ENCODE measurements at regions not wholly inside any gene's neighbourhood (a gene's known extent, or its start where the extent isn't known, plus 50 kb on each side); places are given as distances from the start of the nearest gene placed in this dataset.

GRCh38 chr2:235328991-235329390 is 164.9 kb upstream of the AGAP1 start:
- Mint-ChIP-seq H3K36me3 (no peaks in the 10 kb centered on the region), H3K27ac (no peak overlapping the region), H3K4me1 (ENCODE audit: low read depth) (no peaks in the 10 kb centered on the region)

GRCh38 chr2:235330775-235331451 is 162.9 kb upstream of the AGAP1 start:
- Mint-ChIP-seq H3K9me3 (ENCODE audit: low read depth) (no peaks in the 10 kb centered on the region), H3K36me3 (no peaks in the 10 kb centered on the region), H3K27me3 (peaks cover 21% of the 10 kb centered on the region), H3K4me3 (no peak overlapping the region), H3K27ac (no peak overlapping the region), H3K4me1 (ENCODE audit: low read depth) (no peaks in the 10 kb centered on the region)

More at GRCh38 chr2:235328991-235329390, 164.9 kb upstream of the AGAP1 start:
- Mint-ChIP-seq H3K4me3 (no peak overlapping the region), H3K27me3 (peaks cover 20% of the 10 kb centered on the region), H3K9me3 (ENCODE audit: low read depth) (no peaks in the 10 kb centered on the region)

GRCh38 chr2:235332240-235332890 is 161.5 kb upstream of the AGAP1 start:
- no peak overlapping the region for H3K4me3 Mint-ChIP-seq
- no peaks in the 10 kb centered on the region for H3K9me3 Mint-ChIP-seq (ENCODE audit: low read depth)
- no peak overlapping the region for H3K27ac Mint-ChIP-seq
- no peaks in the 10 kb centered on the region for H3K36me3 Mint-ChIP-seq
- H3K4me1 Mint-ChIP-seq (ENCODE audit: low read depth), result no peaks in the 10 kb centered on the region
- peaks cover 19% of the 10 kb centered on the region for H3K27me3 Mint-ChIP-seq

GRCh38 chr2:235333076-235333475 is 160.8 kb upstream of the AGAP1 start:
- no peak overlapping the region for H3K4me3 Mint-ChIP-seq
- no peaks in the 10 kb centered on the region for H3K36me3 Mint-ChIP-seq
- H3K27me3 Mint-ChIP-seq, result peaks cover 19% of the 10 kb centered on the region
- peaks cover 3% of the 10 kb centered on the region for H3K9me3 Mint-ChIP-seq (ENCODE audit: low read depth)
- H3K27ac Mint-ChIP-seq, result no peak overlapping the region
- H3K4me1 Mint-ChIP-seq (ENCODE audit: low read depth), result no peaks in the 10 kb centered on the region

- Mint-ChIP-seq H3K9me3 (ENCODE audit: low read depth) (peaks cover 11% of the 10 kb centered on the region), H3K27ac (no peak overlapping the region), H3K27me3 (peaks cover 19% of the 10 kb centered on the region), H3K4me1 (ENCODE audit: low read depth) (no peaks in the 10 kb centered on the region), H3K4me3 (no peak overlapping the region), H3K36me3 (no peaks in the 10 kb centered on the region)
These were observed 159.7 kb upstream of the AGAP1 start for GRCh38 chr2:235334179-235334578.

GRCh38 chr2:235343156-235343774 is 150.6 kb upstream of the AGAP1 start:
- no peak overlapping the region for H3K4me3 Mint-ChIP-seq
- H3K27me3 Mint-ChIP-seq, result peaks cover 8% of the 10 kb centered on the region
- H3K27ac Mint-ChIP-seq, result no peak overlapping the region
- H3K9me3 Mint-ChIP-seq (ENCODE audit: low read depth), result peaks cover 5% of the 10 kb centered on the region
- H3K36me3 Mint-ChIP-seq, result no peaks in the 10 kb centered on the region
- no peaks in the 10 kb centered on the region for H3K4me1 Mint-ChIP-seq (ENCODE audit: low read depth)

- H3K4me1 Mint-ChIP-seq (ENCODE audit: low read depth), result no peaks in the 10 kb centered on the region
- peaks cover 8% of the 10 kb centered on the region for H3K27me3 Mint-ChIP-seq
- H3K9me3 Mint-ChIP-seq (ENCODE audit: low read depth), result no peaks in the 10 kb centered on the region
- no peak overlapping the region for H3K4me3 Mint-ChIP-seq
- H3K36me3 Mint-ChIP-seq, result no peaks in the 10 kb centered on the region
- H3K27ac Mint-ChIP-seq, result no peak overlapping the region
These were observed 150.0 kb upstream of the AGAP1 start for GRCh38 chr2:235343869-235344268.

GRCh38 chr2:235345745-235346144 is 148.1 kb upstream of the AGAP1 start:
- H3K4me1 Mint-ChIP-seq (ENCODE audit: low read depth), result no peaks in the 10 kb centered on the region
- H3K27ac Mint-ChIP-seq, result no peak overlapping the region
- H3K9me3 Mint-ChIP-seq (ENCODE audit: low read depth), result no peaks in the 10 kb centered on the region
- H3K4me3 Mint-ChIP-seq, result no peak overlapping the region
- peaks cover 15% of the 10 kb centered on the region for H3K27me3 Mint-ChIP-seq
- no peaks in the 10 kb centered on the region for H3K36me3 Mint-ChIP-seq

GRCh38 chr2:235347691-235348090 is 146.2 kb upstream of the AGAP1 start:
- H3K4me3 Mint-ChIP-seq, result no peak overlapping the region
- no peaks in the 10 kb centered on the region for H3K9me3 Mint-ChIP-seq (ENCODE audit: low read depth)
- peaks cover 15% of the 10 kb centered on the region for H3K27me3 Mint-ChIP-seq
- H3K4me1 Mint-ChIP-seq (ENCODE audit: low read depth), result no peaks in the 10 kb centered on the region
- H3K27ac Mint-ChIP-seq, result no peak overlapping the region
- H3K36me3 Mint-ChIP-seq, result no peaks in the 10 kb centered on the region

- Mint-ChIP-seq H3K9me3 (ENCODE audit: low read depth) (no peaks in the 10 kb centered on the region), H3K4me3 (no peak overlapping the region), H3K4me1 (ENCODE audit: low read depth) (no peaks in the 10 kb centered on the region), H3K36me3 (no peaks in the 10 kb centered on the region), H3K27ac (no peak overlapping the region), H3K27me3 (peaks cover 15% of the 10 kb centered on the region)
These were observed 145.5 kb upstream of the AGAP1 start for GRCh38 chr2:235348329-235348728.

GRCh38 chr2:235350234-235350633 is 143.6 kb upstream of the AGAP1 start:
- Mint-ChIP-seq H3K9me3 (ENCODE audit: low read depth) (no peaks in the 10 kb centered on the region), H3K27ac (no peak overlapping the region), H3K4me1 (ENCODE audit: low read depth) (no peaks in the 10 kb centered on the region), H3K27me3 (peaks cover 15% of the 10 kb centered on the region), H3K4me3 (no peak overlapping the region), H3K36me3 (no peaks in the 10 kb centered on the region)

GRCh38 chr2:235352541-235352940 is 141.3 kb upstream of the AGAP1 start:
- Mint-ChIP-seq H3K36me3 (no peaks in the 10 kb centered on the region), H3K27ac (no peak overlapping the region), H3K4me1 (ENCODE audit: low read depth) (no peaks in the 10 kb centered on the region), H3K4me3 (no peak overlapping the region), H3K9me3 (ENCODE audit: low read depth) (no peaks in the 10 kb centered on the region), H3K27me3 (peaks cover 9% of the 10 kb centered on the region)

GRCh38 chr2:235357881-235358280 is 136.0 kb upstream of the AGAP1 start:
- no peaks in the 10 kb centered on the region for H3K9me3 Mint-ChIP-seq (ENCODE audit: low read depth)
- no peaks in the 10 kb centered on the region for H3K4me1 Mint-ChIP-seq (ENCODE audit: low read depth)
- H3K4me3 Mint-ChIP-seq, result no peak overlapping the region
- no peaks in the 10 kb centered on the region for H3K36me3 Mint-ChIP-seq
- H3K27me3 Mint-ChIP-seq, result peaks cover 3% of the 10 kb centered on the region
- H3K27ac Mint-ChIP-seq, result no peak overlapping the region

- H3K9me3 Mint-ChIP-seq (ENCODE audit: low read depth), result no peaks in the 10 kb centered on the region
- no peak overlapping the region for H3K4me3 Mint-ChIP-seq
- no peak overlapping the region for H3K27ac Mint-ChIP-seq
- H3K27me3 Mint-ChIP-seq, result peaks cover 3% of the 10 kb centered on the region
- no peaks in the 10 kb centered on the region for H3K36me3 Mint-ChIP-seq
- H3K4me1 Mint-ChIP-seq (ENCODE audit: low read depth), result no peaks in the 10 kb centered on the region
These were observed 134.8 kb upstream of the AGAP1 start for GRCh38 chr2:235358981-235359471.

- Mint-ChIP-seq H3K36me3 (no peaks in the 10 kb centered on the region), H3K4me1 (ENCODE audit: low read depth) (no peaks in the 10 kb centered on the region), H3K27ac (no peak overlapping the region), H3K9me3 (ENCODE audit: low read depth) (no peaks in the 10 kb centered on the region), H3K27me3 (peaks cover 3% of the 10 kb centered on the region), H3K4me3 (no peak overlapping the region)
These were observed 133.4 kb upstream of the AGAP1 start for GRCh38 chr2:235360446-235360845.
